Colonic mucosa (tissue), 4 donors: ENCODE measurements at regions not wholly inside any gene's neighbourhood (a gene's known extent, or its start where the extent isn't known, plus 50 kb on each side); places are given as distances from the start of the nearest gene placed in this dataset.

Experiments used
- DNase-seq: peaks from one replicate; pipeline ENCODE4 v3.0.0-alpha.2; 2020
- H3K27ac ChIP-seq: fragments of 200-600 bp; one replicate; pipeline ENCODE4 v1.8.0; 2021
- H3K27me3 ChIP-seq: fragments of 200-600 bp; one replicate; pipeline ENCODE4 v1.8.0; 2021
- H3K36me3 ChIP-seq: fragments of 200-600 bp; one replicate; pipeline ENCODE4 v1.8.0; 2021
- H3K4me1 ChIP-seq: fragments of 200-600 bp; one replicate; pipeline ENCODE4 v1.8.0; 2021; ENCODE audit warnings: mild to moderate bottlenecking
- H3K4me3 ChIP-seq: fragments of 200-600 bp; one replicate; pipeline ENCODE4 v1.8.0; 2021
- H3K9ac ChIP-seq, 2 donors: one replicate each; pipeline ENCODE4 v1.7.0; 2013; ENCODE audit warnings: control low read depth in 2 of 2, low read depth in 2 of 2, low read length in 2 of 2
- H3K9me3 ChIP-seq: fragments of 200-600 bp; one replicate; pipeline ENCODE4 v1.8.0; 2021
- intact Hi-C: fragments of 100-400 bp; cut with DNase I; formaldehyde crosslinking; loops from one replicate; pipeline ENCODE4 v1.14.1; 2022
- TF ChIP-seq, protein P1 (sequence below): fragments of 200-600 bp; IDR thresholded peaks from one replicate; pipeline ENCODE4 v1.8.0; 2022; ENCODE audit warnings: antibody characterized with exemption, mild to moderate bottlenecking
- donor health status: healthy.
- donor health status: DM: no; HTN: no; CAD: no.
- donor health status: DM: no; HTN: no; CAD: no.

DNA sequence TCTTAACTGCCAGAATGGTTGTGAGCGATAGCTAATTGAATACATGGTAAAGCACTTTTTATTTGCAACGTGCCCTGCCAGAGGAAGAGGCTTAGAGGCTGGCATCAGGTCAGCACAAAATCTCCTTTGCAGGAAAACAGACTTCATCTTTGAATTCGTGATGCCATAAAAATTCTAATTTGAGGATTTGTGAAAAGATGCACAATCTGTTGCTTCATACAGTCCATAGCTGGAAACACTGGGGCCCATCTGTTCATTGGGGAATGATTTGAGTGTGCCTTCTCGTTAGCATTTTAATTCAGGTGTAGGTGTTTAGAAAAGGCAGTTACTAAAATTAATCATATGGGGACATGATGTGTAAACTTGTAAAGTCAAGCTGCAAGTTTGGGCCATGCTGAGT, 876.0 kb downstream of the SLC4A3 start:
- Histone ChIP-seq H3K27ac (no peak overlapping the region), H3K27me3 (no peaks in the 10 kb centered on the region)
- intact Hi-C loops = no loop called here

DNA sequence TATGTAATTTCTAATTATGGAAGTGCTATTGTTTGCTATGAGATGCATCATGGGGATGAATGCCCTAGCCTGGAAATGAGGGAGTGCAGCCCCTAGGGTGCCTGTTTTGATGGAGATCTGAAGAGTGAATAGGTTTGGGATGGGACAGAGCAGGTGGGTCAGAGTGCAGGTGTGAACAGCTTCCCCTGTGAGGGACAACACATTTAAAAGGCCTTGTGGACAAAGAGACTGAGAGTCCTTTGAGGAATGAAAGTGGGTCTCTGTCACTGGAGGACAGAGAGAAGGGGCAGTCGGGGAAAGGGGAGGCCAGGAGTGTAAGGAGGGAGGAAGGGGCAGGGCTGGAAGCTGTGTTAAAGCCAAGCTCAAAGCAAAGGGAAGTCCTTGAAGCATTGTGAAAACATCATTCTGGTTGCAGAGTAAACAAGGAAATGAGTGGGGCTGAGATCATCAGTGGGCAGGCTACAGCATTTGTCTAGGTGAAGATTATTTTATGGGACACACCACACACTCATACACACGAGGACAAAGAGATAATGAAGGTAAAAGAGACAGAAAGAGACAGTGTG, 877.6 kb downstream of the SLC4A3 start:
- no peak overlapping the region for H3K4me3 ChIP-seq
- H3K36me3 ChIP-seq = no peaks in the 10 kb centered on the region
- DNase-seq = peak; percentile 17
- no peaks in the 10 kb centered on the region for H3K9me3 ChIP-seq
- H3K4me1 ChIP-seq = no peaks in the 10 kb centered on the region
- H3K27ac ChIP-seq = no peak overlapping the region
- TF ChIP-seq, protein P1, sequence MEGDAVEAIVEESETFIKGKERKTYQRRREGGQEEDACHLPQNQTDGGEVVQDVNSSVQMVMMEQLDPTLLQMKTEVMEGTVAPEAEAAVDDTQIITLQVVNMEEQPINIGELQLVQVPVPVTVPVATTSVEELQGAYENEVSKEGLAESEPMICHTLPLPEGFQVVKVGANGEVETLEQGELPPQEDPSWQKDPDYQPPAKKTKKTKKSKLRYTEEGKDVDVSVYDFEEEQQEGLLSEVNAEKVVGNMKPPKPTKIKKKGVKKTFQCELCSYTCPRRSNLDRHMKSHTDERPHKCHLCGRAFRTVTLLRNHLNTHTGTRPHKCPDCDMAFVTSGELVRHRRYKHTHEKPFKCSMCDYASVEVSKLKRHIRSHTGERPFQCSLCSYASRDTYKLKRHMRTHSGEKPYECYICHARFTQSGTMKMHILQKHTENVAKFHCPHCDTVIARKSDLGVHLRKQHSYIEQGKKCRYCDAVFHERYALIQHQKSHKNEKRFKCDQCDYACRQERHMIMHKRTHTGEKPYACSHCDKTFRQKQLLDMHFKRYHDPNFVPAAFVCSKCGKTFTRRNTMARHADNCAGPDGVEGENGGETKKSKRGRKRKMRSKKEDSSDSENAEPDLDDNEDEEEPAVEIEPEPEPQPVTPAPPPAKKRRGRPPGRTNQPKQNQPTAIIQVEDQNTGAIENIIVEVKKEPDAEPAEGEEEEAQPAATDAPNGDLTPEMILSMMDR = no peak
- intact Hi-C loops = no loop called here
- no peak overlapping the region for H3K9ac ChIP-seq
- H3K27me3 ChIP-seq = no peaks in the 10 kb centered on the region

More for the DNA sequence above, 876.0 kb downstream of the SLC4A3 start:
- no peak for DNase-seq
- TF ChIP-seq, protein P1 = no peak
- no peaks in the 10 kb centered on the region for H3K9me3 ChIP-seq
- no peak overlapping the region for H3K4me3 ChIP-seq
- H3K9ac ChIP-seq = no peak overlapping the region
- no peaks in the 10 kb centered on the region for H3K4me1 ChIP-seq
- no peaks in the 10 kb centered on the region for H3K36me3 ChIP-seq

DNA sequence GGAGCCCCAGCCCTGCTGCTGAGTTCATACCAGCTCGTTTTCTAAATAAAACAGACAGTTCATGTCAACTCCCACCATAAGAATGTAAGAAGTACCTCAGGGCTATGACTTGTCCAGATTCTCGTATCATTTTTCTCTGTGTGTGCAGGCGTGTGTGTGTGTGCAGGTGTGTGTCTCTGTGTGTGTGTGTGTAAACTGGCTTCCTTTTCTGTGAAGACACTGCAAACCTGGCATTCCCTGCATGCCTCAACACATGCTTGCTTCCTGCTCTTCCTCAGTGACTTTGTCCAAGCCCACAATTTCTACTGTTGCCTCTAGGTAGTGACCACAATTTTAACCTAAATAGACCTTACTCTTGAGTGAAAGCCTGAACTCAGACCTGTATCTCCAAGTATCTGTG, 879.0 kb downstream of the SLC4A3 start:
- Histone ChIP-seq H3K36me3 (no peaks in the 10 kb centered on the region), H3K9me3 (no peaks in the 10 kb centered on the region), H3K4me1 (no peaks in the 10 kb centered on the region), H3K27ac (no peak overlapping the region), H3K4me3 (no peak overlapping the region), H3K9ac (no peak overlapping the region), H3K27me3 (no peaks in the 10 kb centered on the region)
- TF ChIP-seq, protein P1 = no peak
- intact Hi-C loops = no loop called here
- no peak for DNase-seq

DNA sequence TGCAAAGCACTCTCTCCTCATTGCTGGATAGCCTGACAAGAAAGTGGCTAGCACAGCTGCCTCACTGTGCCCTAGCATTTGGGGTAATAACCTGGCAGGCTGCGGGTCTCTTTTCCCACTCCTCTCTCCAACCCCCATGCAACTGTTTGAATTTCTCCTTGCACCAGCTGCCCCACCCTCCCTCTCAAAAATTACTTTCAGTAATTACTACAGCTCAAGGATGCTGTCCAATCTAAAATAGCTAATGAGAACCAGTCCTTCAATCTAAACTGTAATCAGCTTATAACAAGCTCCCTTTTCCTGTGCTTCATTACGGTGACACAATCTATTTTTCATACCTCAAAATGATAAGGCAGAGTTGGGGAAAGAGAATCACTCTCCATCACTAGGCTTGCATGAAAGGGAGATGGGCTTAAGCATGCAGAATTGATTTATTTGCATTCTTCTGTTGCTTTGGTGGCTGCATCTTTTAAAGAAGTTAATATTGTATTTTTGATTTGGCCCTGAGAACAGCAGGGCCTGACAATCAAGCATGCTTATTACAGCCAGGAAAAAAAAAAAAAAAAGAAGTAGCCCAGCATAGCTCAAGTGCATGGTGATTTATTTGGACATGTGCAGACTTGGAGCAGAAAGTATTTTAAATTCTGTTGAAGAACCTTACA, 881.8 kb downstream of the SLC4A3 start:
- Histone ChIP-seq H3K36me3 (no peaks in the 10 kb centered on the region), H3K27ac (no peak overlapping the region), H3K4me3 (no peak overlapping the region), H3K4me1 (no peaks in the 10 kb centered on the region), H3K27me3 (no peaks in the 10 kb centered on the region), H3K9ac (no peak overlapping the region), H3K9me3 (no peaks in the 10 kb centered on the region)
- intact Hi-C loops = no loop called here
- DNase-seq = no peak
- TF ChIP-seq, protein P1 = no peak

DNA sequence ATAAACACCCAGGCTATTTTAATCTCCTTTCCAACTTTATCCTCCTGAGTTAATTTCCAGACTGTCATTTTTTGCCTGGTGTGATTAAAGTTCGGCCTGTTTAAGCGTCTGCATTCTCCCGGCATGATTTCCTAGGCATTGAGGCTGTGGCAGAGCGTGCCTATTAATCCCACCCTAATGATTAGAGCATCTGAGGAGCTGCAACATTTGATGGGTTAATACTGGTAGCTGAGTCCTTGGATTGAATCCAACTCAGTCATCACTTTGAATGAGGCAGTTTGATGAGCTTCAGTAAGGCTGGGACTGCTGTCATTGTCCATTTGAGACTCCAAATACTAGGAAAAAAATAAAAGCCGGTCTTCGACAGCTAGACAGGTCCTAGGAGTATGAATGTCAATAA, 882.5 kb downstream of the SLC4A3 start:
- intact Hi-C loops = no loop called here
- no peaks in the 10 kb centered on the region for H3K36me3 ChIP-seq
- no peak overlapping the region for H3K27ac ChIP-seq
- no peaks in the 10 kb centered on the region for H3K9me3 ChIP-seq
- TF ChIP-seq, protein P1 = no peak
- H3K4me3 ChIP-seq = no peak overlapping the region
- no peak for DNase-seq
- no peak overlapping the region for H3K9ac ChIP-seq
- no peaks in the 10 kb centered on the region for H3K27me3 ChIP-seq
- H3K4me1 ChIP-seq = no peaks in the 10 kb centered on the region
